T-helper 1 cell (primary cell): ENCODE measurements at regions not wholly inside any gene's neighbourhood (a gene's known extent, or its start where the extent isn't known, plus 50 kb on each side); places are given as distances from the start of the nearest gene placed in this dataset.
"Not testable (repeated sequence)": the region's sequence is repeated elsewhere in the genome, so short reads cannot be mapped to it uniquely, and the experiment has no call there.

Experiments
- DNase-seq, 5 donors: peaks; one replicate each; pipeline ENCODE4 v3.0.0-alpha.2; 2012 to 2020

DNA sequence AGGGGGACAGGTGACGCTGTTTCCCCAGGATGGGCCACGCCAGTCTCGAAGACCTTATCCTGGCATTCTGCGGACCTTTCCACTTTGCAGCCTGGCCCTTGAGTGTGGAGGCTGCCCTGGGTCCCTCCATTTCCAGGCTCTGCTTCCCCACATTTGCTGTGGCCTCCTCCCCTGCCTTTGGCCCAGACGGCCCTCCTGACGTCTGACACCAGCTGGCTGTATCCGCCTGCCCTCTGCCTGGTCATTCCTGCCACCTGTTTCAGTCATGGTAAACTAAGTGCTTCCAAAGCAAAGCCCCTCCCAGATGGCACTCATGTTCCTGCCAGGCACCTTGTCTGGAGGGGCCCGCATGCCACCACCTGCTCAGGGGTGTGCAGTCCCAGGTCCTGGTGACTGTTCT, 95.1 kb downstream of the ASB1 start:
- no peak for DNase-seq

DNA sequence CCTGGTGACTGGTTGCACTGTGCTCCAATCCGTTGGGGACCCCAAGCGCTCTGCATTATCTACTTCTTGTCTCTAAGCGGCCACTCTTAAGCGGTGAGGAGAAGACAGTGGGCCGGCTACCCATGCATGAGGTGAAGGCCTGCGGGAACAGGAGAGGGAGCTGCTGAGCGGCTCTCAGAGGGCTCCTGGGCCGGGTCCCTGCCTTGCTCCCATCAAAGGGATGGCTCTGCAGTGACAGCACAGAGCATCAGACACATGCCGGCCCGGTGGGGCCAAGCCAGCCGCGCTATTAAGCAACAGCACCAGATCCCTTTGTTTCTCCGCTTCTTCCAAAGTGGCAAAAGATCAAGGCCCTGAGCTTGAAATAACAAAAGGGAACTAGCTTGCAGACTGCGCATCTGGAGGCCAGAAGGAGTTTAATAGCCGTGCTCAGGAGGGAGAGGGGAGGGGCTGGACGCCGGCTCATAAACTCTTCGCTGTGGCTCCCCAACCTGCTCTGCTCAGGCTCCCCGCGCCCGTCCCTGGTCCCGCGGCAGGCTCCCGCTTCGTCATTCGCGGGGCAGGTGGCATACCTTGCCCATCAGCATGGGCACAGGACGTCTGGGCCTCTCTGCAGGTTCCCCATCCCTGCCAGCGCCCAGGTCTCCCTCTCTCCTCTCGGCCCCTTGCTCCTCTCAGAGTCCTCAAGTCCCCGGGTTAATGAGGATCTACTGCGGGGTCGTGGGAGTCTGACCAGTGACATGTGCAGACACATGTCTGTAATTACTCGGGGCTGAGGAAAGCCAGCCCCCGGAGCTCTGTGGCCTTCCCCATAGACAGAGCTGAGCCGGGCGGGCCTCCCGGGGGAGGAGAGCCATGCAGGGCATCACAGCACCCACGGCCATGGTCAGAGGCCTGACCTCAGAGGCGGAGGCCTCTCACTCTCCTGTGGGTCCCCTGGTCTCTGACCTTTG, 96.7 kb downstream of the ASB1 start:
- DNase-seq, result no peak

DNA sequence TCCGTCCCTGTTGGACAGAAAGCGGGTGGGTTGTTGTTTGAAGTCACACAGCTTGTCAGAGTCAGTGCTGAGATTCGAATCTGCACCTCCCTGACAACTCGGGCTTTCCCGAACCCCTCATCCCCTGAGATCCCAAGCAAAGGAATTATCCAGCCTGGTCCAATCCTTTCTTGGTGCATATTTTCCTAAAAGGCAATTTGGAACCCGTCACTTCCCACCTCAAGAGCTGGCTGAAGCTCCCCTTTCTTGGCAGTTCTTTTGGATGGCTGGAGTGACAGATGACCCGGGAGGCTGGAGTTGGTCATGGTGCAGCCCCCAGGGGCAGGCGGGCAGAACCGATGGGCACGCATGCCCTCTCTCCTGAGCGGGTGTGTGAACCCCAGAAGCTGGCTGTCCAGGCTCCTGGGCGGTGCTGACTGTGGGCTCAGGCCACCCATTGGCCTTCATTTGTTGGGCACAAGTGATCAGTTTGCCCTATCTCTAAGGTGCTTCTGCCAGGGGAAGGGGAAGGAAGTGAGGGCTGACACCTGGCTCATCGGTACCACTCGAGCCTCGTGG, 97.8 kb downstream of the ASB1 start:
- no peak for DNase-seq

DNA sequence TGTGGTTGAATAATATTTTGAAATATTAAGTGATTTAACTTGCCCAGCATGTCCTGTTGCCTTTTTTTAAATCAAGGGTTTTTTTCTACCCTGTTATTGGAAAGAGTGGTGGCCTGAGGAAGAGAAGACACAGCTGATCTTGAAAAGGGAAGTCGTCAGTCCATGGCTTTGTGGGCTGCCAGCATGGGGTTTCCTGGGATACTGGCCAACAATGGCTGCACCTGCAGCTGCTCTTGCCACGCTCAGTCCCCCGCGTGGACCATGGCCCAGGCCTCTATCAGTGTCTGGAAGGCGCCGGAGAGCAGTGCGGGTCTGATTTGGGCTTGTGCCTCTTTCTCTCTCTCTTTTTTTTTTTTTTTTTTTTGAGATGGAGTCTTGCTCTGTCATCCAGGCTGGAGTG, 99.3 kb downstream of the ASB1 start:
- no peak for DNase-seq

DNA sequence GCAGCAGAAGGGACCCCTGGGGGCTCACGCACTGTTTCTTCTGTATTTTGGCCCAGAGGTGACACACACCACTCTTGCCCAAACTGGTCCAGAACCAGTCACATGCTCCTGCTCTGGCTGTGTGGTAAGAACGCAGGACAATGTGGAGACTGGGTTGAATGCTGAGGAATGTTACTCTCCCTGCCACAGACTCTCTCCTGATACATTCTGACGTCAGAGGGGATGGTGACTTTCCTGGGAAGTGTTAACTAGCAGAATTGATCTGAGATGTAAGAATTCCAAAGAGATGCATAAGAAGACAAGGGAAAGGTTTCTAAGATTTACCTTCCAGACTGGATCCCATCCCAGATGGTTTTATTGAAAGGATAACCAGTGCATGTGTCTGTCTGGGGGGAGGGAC, 100.8 kb downstream of the ASB1 start:
- no peak for DNase-seq

DNA sequence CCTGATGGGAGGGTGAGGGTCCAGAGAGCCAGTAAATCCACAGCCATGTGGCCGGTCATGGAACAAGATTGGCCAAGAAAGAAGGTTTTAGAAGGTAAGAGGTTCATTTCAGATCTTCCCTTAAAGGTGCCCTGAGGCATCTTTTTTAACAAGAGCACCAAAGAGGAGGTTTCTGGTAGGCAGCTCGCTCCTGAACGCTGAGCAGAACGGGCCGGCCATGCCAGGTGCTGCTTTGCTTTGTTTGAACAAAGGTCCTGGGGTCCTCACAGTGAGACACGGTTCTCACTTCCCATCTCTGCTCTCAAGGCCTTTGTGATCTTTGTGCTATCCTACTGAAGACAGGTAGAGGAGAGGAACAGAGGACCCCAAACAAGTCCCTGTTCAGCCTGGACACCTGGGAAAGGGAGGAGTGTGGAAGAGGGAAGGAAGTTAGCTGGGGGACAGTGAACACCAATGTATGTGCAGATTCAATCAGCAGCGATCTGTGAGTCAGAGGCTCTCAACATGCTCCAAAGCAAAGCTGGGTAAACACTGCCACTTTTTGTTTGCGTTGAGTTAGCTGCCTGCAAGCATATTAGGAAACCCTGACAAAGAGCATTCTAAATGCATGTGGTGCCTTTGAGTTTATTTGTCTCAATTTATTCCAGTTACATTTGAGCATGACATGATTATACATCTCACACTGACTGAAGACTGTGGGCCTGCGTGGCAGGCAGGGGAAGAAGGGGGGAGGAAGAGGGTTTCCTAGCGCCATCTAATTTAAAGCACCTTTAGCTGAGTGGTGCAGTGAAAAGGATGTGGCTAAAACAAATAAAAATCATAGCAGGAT, 102.4 kb downstream of the ASB1 start:
- no peak for DNase-seq

DNA sequence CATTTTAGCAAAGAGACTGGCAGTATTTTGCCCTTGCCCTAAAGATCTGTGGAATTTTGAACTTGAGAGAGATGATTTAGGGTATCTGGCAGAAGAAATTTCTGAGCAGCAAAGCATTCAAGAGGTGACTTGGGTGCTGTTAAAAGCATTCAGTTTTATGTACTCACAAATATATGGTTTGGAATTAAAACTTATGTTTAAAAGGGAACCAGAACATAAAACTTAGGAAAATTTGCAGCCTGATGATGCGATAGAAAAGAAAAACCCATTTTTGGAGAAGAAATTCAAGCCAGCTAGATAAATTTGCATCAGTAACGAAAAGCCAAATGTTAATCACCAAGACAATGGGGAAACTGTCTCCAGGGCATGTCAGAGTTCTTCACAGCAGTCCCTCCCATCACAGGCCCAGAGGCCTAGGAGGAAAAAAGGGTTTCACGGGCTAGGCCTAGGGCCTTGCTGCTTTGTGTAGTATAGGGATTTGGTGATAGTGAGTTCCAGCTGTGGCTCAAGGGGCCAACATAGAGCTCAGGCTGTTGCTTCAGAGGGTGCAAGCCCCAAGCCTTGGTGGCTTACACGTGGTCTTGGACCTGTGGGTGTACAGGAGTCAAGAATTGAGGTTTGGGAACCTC, 104.4 kb downstream of the ASB1 start:
- DNase-seq, result not testable (repeated sequence)

DNA sequence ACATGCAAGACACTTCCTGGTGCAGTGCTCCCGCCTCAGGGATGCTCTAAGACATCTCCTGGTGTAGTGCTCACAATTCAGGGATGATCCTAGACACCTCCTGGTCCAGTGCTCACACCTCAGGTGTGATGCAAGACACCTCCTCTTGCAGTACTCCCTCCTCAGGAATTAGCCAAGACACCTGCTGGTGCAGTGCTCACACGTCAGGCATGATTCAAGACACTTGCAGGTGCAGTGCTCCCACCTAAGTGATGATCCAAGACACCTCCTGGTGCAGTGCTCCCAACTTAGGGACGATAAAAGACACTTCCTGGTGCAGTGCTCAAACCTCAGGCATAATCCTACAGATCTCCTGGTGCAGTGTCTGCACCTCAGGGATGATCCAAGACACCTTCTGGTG, 117.0 kb downstream of the ASB1 start:
- not testable (repeated sequence) for DNase-seq

DNA sequence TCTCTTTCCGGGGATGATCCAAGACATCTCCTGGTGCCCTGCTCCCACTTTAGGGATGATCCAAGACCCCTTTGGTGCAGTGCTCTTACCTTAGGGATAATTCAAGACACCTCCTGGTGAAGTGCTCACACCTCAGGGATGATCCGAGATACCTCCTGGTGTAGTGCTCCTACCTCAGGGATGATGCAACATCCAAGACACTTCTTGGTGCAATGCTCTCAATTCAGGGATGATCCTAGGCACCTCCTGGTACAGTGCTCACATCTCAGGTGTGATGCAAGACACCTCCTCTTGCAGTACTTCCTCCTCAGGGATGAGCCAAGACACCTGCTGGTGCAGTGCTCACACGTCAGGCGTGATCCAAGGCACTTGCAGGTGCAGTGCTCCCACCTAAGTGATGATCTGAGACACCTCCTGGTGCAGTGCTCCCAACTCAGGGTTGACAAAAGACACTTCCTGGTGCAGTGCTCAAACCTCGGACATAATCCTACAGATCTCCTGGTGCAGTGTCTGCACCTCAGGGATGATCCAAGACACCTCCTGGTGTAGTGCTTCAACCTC, 122.3 kb downstream of the ASB1 start:
- no peak for DNase-seq

DNA sequence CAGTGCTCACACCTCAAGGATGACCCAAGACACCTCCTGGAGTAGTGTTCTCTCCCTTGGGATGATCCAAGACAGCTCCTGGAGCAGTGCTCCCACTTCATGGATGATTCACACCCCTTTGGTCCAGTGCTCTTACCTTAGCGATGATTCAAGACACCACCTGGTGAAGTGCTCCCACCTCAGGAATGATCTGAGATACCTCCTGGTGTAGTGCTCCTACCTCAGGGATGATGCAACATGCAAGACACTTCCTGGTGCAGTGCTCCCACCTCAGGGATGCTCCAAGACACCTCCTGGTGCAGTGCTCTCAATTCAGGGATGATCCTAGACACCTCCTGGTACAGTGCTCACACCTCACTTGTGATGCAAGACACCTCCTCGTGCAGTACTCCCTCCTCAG, 123.1 kb downstream of the ASB1 start:
- DNase-seq, result no peak

DNA sequence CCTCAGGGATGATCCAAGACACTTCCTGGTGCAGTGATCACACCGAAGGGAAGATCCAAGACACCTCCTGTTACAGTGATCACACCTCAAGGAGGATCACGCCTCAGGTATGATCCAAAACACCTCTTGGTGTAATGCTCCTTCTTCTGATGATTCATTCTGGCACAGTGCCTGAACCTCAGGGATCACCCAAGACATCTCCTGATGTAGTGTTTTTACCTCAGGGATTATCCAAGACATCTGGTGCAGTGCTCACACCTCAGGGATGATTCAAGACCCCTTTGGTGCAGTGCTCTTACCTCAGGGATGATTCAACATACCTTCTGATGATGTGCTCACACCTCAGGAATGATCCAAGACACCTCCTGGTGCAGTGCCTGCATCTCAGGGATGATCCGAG, 124.4 kb downstream of the ASB1 start:
- no peak for DNase-seq

DNA sequence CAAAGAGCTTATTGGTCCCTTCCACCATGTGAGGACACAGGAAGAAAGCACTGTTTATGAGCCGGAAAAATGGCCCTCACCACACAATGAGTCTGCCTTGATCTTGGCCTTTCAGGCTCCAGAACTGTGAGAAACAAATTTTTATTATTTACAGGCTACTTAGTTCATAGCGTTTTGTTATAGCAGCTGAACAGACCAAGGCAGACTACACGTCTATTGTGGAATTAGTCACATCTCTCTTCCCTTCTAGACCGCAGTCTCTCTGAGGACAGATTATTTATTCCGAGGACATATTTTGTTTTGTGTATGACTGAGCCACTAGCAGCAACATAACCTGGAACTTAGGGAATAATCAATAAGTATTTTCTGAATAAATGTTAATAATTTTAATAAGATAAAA, 125.5 kb downstream of the ASB1 start:
- no peak for DNase-seq

DNA sequence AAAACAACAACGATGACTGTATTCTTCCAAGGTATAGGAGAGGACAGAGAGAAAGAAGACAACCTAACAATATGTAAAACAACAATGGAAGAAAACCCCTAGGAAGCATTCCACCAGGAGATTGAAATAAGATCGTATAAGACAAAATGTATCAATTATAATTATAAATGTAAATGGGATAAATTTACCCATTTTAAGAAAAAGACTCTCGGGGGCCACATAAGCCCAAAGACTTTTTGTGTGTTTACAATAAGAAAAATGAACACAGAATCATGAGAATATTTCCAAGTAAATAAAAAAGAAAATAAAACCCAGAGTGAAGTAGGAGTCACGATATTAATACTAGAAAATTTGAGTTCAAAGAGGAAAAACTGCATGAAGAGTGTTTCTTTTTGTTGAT, 126.4 kb downstream of the ASB1 start:
- DNase-seq, result no peak

DNA sequence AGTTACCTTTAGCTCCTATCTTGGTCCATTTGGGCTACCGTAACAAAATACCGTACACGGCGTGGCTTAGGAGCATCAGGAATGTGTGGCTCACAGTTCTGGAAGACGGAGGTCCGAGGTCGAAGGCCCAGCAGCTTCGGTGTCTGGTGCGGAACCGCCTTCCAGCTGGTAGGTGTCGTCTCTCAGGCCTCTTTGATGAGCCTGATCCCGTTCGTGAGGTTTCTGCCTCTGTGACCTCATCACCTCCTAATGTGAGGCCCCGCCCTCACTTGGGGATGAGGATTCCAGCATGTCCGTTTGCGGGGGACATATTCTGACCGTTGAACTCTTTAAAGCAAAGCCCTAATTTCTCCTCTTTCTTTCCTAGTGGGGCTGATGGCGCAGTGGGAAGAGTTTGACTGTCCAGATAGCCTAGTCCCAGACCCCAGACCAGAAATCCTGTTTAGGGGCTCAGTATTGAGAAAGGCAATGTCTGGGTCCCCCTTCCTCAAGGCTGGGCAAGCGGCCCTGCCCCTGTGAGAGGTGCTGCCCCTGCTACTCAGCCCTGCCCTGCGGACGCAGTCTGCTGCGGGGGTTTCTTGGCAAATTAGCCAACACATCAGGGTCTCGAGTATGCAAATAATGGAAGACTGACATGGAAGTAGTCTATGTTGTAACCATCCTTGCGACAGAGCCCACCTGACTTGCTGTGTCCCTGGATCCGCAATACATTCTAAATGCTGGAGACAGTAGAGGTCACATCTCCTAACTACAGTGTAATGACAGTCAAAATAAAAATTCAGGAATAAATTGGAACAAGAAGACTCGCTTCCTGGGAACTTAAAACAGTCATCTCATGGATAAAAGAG, 128.0 kb downstream of the ASB1 start:
- no peak for DNase-seq

DNA sequence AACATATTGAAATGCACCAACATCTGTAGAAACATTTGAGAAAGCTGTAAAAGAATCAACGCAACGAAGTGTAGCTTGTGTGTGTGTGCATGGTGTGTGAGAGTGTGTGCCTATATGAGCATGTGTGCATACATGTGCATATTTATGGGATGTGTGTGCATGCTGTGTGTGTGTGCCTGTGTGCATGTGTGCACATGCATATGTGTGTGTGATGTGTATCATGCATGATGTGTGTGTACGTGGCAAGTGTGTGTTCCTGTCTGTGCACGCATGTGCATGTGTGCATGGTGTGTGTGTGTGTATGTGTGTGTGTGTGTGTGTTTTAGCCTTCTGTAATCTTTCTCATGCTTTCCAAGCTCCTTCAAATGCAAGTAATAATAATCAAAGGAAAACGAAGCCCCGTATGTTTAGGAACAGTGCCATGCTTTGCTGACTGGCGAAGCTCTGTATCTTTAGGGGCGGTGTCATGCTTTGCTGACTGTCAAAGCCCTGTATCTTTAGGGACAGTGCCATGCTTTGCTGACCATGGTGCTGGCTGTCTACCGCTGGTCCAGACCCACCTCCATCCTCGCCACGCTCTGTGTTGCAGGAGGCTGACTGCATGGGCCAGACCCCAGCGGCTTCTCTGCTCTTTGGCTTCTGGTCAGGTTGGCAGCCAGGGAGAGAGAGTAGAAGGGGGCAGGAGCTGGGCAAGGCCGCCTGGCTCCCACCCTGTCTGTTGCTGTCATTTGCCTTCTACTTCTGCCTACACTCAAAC, 129.2 kb downstream of the ASB1 start:
- DNase-seq, result no peak

DNA sequence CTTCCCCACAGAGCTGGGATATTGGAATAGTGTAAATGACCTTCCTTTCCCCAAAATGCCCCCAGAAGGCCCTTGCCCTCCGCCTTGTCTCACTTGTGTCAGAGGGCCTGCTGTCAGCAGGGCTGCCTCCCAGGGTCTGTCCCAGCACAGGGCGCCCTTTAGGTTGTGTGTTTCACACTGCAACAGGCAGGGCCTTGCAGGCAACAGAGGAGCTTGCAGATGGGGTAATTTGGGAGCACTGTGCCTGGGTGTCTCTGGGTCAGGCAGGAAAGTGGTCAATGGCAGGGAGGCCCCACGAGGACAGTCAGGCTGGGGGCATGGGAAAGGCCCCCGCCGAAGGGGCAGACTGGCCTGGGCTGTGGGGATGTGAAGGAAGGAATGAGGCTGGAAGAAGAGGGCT, 130.7 kb downstream of the ASB1 start:
- no peak for DNase-seq

DNA sequence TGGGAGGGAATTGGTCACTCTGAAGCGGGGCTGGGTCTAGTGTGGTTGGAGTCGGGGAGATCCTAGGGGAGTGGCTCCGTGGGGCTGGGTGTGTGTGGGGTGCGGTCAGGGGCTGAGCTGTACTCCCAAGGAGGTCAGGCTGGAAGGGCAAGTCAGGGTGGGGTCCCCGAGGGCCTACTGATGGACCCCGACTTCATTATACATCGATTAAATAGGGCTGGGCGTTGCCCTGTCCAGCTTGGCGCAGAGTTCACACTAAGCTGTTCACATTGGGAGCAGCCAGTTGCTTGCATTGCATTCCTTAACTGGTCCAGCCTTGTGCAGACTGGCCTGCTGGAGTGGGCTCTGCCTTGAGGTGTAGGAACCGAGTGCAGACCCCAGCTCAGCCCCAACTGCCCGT, 131.2 kb downstream of the ASB1 start:
- DNase-seq, result no peak

DNA sequence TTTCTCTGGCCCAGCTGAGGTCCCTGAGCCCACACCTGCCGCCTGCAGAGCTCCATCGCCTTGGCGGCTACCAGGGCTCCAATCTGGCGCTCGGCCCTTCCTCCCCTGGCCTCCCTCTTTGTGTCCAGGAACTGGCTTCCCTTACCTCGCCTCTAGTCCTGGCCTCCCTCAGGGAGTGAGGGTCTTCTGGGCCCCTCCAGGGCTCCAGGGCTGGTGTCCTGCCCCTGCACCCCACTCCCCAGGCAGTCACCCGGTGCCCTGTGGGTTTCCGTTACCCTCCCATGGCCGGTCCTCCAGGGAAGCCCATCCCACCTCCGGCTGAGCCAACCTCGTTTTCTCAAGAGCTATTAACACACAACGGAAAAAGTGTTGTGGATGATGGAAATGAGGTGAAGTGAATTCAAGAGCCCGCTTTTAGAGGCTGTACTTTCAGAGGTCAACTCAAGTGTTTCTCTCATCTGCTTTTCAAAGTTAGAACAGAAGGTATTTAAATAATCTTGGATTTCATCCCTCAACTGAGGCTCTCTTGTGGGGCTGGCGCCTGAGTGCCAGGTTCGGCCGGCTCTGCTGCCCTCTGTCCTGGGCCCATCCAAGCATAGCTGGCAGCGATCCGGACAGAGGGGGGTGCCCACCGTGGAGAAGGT, 131.9 kb downstream of the ASB1 start:
- DNase-seq, result no peak

DNA sequence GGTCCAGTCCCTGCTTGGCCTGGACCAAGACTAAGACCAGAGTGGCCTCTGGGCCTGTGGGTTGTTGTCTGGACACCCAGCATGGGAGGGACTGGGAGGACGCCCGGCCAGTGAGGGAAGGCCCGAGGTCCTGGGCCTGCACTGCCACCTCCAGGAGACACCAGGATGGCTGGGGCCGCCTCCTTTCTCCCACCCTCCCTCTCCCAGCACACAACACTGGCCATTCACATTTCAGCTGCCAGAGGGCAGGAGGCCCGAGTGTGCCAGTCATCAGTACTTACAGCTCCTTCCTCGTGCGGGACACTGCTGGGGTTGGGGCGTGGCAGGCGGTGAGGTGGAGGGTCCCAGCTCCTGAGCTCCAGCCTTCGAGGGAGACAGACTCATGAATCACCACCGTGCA, 133.5 kb downstream of the ASB1 start:
- no peak for DNase-seq

DNA sequence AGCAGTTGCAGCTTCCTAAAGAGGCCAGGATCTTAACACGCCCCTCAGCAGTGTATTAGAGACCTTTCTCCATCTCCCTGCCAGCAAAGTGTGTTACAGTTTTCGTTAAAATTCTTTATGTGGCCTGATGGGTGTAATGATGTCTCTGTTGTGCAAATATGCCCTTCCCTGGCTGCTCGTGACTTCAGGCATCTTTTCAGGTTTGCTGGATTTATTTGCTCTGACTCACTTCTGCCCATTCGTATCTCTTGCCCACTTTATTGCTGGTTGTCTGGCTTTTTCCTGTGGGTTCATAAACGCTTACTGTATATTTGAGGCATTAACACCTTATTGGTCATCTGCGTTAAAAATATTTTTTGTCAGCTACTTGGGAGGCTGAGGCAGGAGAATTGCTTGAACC, 134.5 kb downstream of the ASB1 start:
- no peak for DNase-seq

DNA sequence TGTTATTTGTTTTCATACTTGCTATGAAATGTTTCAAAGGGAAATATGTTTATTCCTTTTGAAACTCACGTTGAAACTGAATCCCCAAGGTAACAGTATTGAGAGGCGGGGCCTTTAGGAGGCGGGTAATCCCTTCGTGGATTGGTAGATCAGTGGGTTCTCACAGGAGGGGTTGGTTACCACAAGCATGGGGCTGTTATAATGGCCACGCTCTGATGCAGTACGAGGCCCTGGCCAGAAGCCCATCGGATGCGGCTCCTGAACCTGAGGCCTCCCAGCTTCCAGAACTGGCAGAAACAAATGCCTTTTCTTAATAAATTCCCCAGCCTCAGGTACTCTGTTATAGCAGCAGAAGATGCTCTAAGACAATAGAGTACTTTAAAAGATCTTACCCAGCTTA, 135.7 kb downstream of the ASB1 start:
- no peak for DNase-seq
